CD4-positive, CD25-positive, alpha-beta regulatory T cell (primary cell): ENCODE measurements at regions not wholly inside any gene's neighbourhood (a gene's known extent, or its start where the extent isn't known, plus 50 kb on each side); places are given as distances from the start of the nearest gene placed in this dataset.
"Not testable (repeated sequence)": the region's sequence is repeated elsewhere in the genome, so short reads cannot be mapped to it uniquely, and the experiment has no call there.

Experiments
- ATAC-seq, 2 donors: fragments of 150-1000 bp; cut with Tn5 transposase; one replicate each; pipeline ENCODE4 v1.10.0; 2021; ENCODE audit warnings: low read depth in 2 of 2, moderate number of reproducible peaks in 2 of 2, moderate library complexity in 1 of 2
- DNase-seq, 3 donors: peaks; one replicate each; pipeline versions ENCODE4 v3.0.0 to v3.0.0-alpha.2; 2012 to 2022; ENCODE audit warnings: mixed read lengths in 1 of 3
- H3K27ac ChIP-seq: one replicate; pipeline ENCODE4 v1.7.0; 2013; ENCODE audit warnings: mild to moderate bottlenecking, low read length; ENCODE audit not compliant: insufficient read depth, poor library complexity, severe bottlenecking
- H3K27me3 ChIP-seq: one replicate; pipeline ENCODE4 v1.7.0; 2013; ENCODE audit warnings: low read length; ENCODE audit not compliant: control insufficient read depth, insufficient read depth
- H3K36me3 ChIP-seq: one replicate; pipeline ENCODE4 v1.7.0; 2013; ENCODE audit warnings: mild to moderate bottlenecking, low read length, moderate library complexity; ENCODE audit not compliant: control insufficient read depth, insufficient read depth
- H3K4me1 ChIP-seq: 2 replicates; pipeline ENCODE4 v1.7.0; 2013; ENCODE audit warnings: mild to moderate bottlenecking, low read length; ENCODE audit not compliant: insufficient read depth, control insufficient read depth, poor library complexity, severe bottlenecking
- H3K4me3 ChIP-seq: one replicate; pipeline ENCODE4 v1.7.0; 2013; ENCODE audit warnings: low read depth, mild to moderate bottlenecking, low read length, moderate library complexity
- H3K9me3 ChIP-seq, 2 experiments: 1 replicate in 1 of 2; 2 replicates in 1 of 2; pipeline ENCODE4 v1.7.0; 2013; ENCODE audit warnings: low read length in 2 of 2, mild to moderate bottlenecking in 1 of 2, moderate library complexity in 1 of 2; ENCODE audit not compliant: control insufficient read depth in 2 of 2
- H3K27ac Mint-ChIP-seq, 3 donors: one replicate each; pipeline ENCODE4 v1.8.0; 2020 to 2022; ENCODE audit warnings: mild to moderate bottlenecking in 3 of 3, mixed read lengths in 3 of 3, moderate library complexity in 2 of 3
- H3K27me3 Mint-ChIP-seq: one replicate; pipeline ENCODE4 v1.8.0; 2022; ENCODE audit warnings: mild to moderate bottlenecking, mixed read lengths
- H3K36me3 Mint-ChIP-seq: one replicate; pipeline ENCODE4 v1.8.0; 2020; ENCODE audit warnings: mixed read lengths
- H3K4me1 Mint-ChIP-seq, 4 donors: one replicate each; pipeline ENCODE4 v1.8.0; 2020 to 2022; ENCODE audit warnings: mixed read lengths in 4 of 4, mild to moderate bottlenecking in 1 of 4
- H3K4me3 Mint-ChIP-seq, 4 donors: one replicate each; pipeline ENCODE4 v1.8.0; 2020 to 2022; ENCODE audit warnings: mild to moderate bottlenecking in 4 of 4, mixed read lengths in 4 of 4, moderate library complexity in 3 of 4
- H3K9me3 Mint-ChIP-seq, 7 donors: one replicate each; pipeline ENCODE4 v1.8.0; 2020 to 2022; ENCODE audit warnings: mixed read lengths in 7 of 7, mild to moderate bottlenecking in 3 of 7, moderate library complexity in 2 of 7

- ATAC-seq (no peak), DNase-seq (no peak)
- Histone ChIP-seq H3K4me1 (no peaks in the 10 kb centered on the region), H3K36me3 (no peaks in the 10 kb centered on the region), H3K9me3 (no peaks in the 10 kb centered on the region), H3K4me3 (no peak overlapping the region), H3K27ac (no peak overlapping the region), H3K27me3 (no peaks in the 10 kb centered on the region)
- H3K4me1 Mint-ChIP-seq = no peaks in the 10 kb centered on the region
- peaks cover 3 to 23% (median 9%) of the 10 kb centered on the region in 7 donors for H3K9me3 Mint-ChIP-seq
- H3K27me3 Mint-ChIP-seq = no peaks in the 10 kb centered on the region
- H3K4me3 Mint-ChIP-seq = no peak overlapping the region
- H3K27ac Mint-ChIP-seq = no peak overlapping the region
- H3K36me3 Mint-ChIP-seq = no peaks in the 10 kb centered on the region
These were observed 758.3 kb upstream of the PCDH20 start for GRCh38 chr13:62173958-62174357.

GRCh38 chr13:62171697-62172096 lies 756.0 kb upstream of the PCDH20 start:
- Mint-ChIP-seq H3K27ac (no peak overlapping the region), H3K4me1 (no peaks in the 10 kb centered on the region), H3K9me3 (peaks cover 3 to 21% (median 6%) of the 10 kb centered on the region in 7 donors), H3K36me3 (no peaks in the 10 kb centered on the region), H3K4me3 (no peak overlapping the region), H3K27me3 (no peaks in the 10 kb centered on the region)
- no peak for DNase-seq
- H3K27me3 ChIP-seq = no peaks in the 10 kb centered on the region
- no peak overlapping the region for H3K27ac ChIP-seq
- no peaks in the 10 kb centered on the region for H3K36me3 ChIP-seq
- no peak overlapping the region for H3K4me3 ChIP-seq
- no peak for ATAC-seq
- H3K4me1 ChIP-seq = no peaks in the 10 kb centered on the region
- peaks cover 1 to 9% of the 10 kb centered on the region in 2 experiments for H3K9me3 ChIP-seq

- H3K27me3 ChIP-seq = no peaks in the 10 kb centered on the region
- no peak overlapping the region for H3K27ac Mint-ChIP-seq
- H3K4me3 Mint-ChIP-seq = no peak overlapping the region
- no peaks in the 10 kb centered on the region for H3K36me3 Mint-ChIP-seq
- H3K4me1 Mint-ChIP-seq = no peaks in the 10 kb centered on the region
- no peak overlapping the region for H3K27ac ChIP-seq
- no peaks in the 10 kb centered on the region for H3K36me3 ChIP-seq
- no peak overlapping the region for H3K4me3 ChIP-seq
- H3K9me3 ChIP-seq = peaks cover 1 to 9% of the 10 kb centered on the region in 2 experiments
- no peak for ATAC-seq
- no peaks in the 10 kb centered on the region for H3K27me3 Mint-ChIP-seq
- DNase-seq = no peak
- peaks cover 1 to 20% (median 13%) of the 10 kb centered on the region in 7 donors for H3K9me3 Mint-ChIP-seq
- H3K4me1 ChIP-seq = no peaks in the 10 kb centered on the region
These were observed 753.2 kb upstream of the PCDH20 start for GRCh38 chr13:62168891-62169290.

- DNase-seq = no peak
- Histone ChIP-seq H3K9me3 (peaks cover 4 to 9% of the 10 kb centered on the region in 2 experiments), H3K36me3 (no peaks in the 10 kb centered on the region), H3K27me3 (no peaks in the 10 kb centered on the region), H3K4me1 (no peaks in the 10 kb centered on the region), H3K4me3 (no peak overlapping the region), H3K27ac (no peak overlapping the region)
- Mint-ChIP-seq H3K4me1 (no peaks in the 10 kb centered on the region), H3K36me3 (no peaks in the 10 kb centered on the region), H3K9me3 (peaks cover 1 to 21% (median 15%) of the 10 kb centered on the region in 7 donors), H3K27me3 (no peaks in the 10 kb centered on the region), H3K27ac (no peak overlapping the region), H3K4me3 (no peak overlapping the region)
- ATAC-seq = no peak
These were observed 752.1 kb upstream of the PCDH20 start for GRCh38 chr13:62167650-62168172.

- Histone ChIP-seq H3K4me3 (no peak overlapping the region), H3K9me3 (peaks cover 2 to 5% of the 10 kb centered on the region in 2 experiments), H3K27me3 (no peaks in the 10 kb centered on the region), H3K4me1 (no peaks in the 10 kb centered on the region), H3K27ac (no peak overlapping the region), H3K36me3 (no peaks in the 10 kb centered on the region)
- ATAC-seq (no peak), DNase-seq (no peak)
- Mint-ChIP-seq H3K4me1 (no peaks in the 10 kb centered on the region), H3K27ac (no peak overlapping the region), H3K9me3 (peaks cover 0 to 19% (median 6%) of the 10 kb centered on the region in 7 donors), H3K27me3 (no peaks in the 10 kb centered on the region), H3K4me3 (no peak overlapping the region), H3K36me3 (no peaks in the 10 kb centered on the region)
These were observed 747.2 kb upstream of the PCDH20 start for GRCh38 chr13:62162860-62163259.

- no peak overlapping the region for H3K27ac Mint-ChIP-seq
- Histone ChIP-seq H3K36me3 (no peaks in the 10 kb centered on the region), H3K4me1 (no peaks in the 10 kb centered on the region), H3K27me3 (no peaks in the 10 kb centered on the region), H3K9me3 (peaks cover 2 to 9% of the 10 kb centered on the region in 2 experiments), H3K4me3 (no peak overlapping the region), H3K27ac (no peak overlapping the region)
- no peaks in the 10 kb centered on the region for H3K27me3 Mint-ChIP-seq
- peaks cover 2 to 21% (median 12%) of the 10 kb centered on the region in 7 donors for H3K9me3 Mint-ChIP-seq
- ATAC-seq = no peak
- H3K36me3 Mint-ChIP-seq = no peaks in the 10 kb centered on the region
- H3K4me3 Mint-ChIP-seq = no peak overlapping the region
- H3K4me1 Mint-ChIP-seq = no peaks in the 10 kb centered on the region
- DNase-seq = no peak
These were observed 742.9 kb upstream of the PCDH20 start for GRCh38 chr13:62158520-62158919.

GRCh38 chr13:62151724-62152123 lies 736.1 kb upstream of the PCDH20 start:
- H3K27me3 ChIP-seq, H3K27me3 Mint-ChIP-seq, ATAC-seq, H3K4me3 Mint-ChIP-seq, H3K4me1 ChIP-seq, H3K27ac Mint-ChIP-seq, H3K4me3 ChIP-seq, H3K36me3 ChIP-seq, H3K4me1 Mint-ChIP-seq, DNase-seq, H3K36me3 Mint-ChIP-seq, H3K27ac ChIP-seq: not testable (repeated sequence)
- peaks cover 3 to 39% (median 10%) of the 10 kb centered on the region in 7 donors for H3K9me3 Mint-ChIP-seq
- peaks cover 5 to 24% of the 10 kb centered on the region in 2 experiments for H3K9me3 ChIP-seq

GRCh38 chr13:62142048-62142447 lies 726.4 kb upstream of the PCDH20 start:
- Histone ChIP-seq H3K9me3 (peaks cover 9 to 16% of the 10 kb centered on the region in 2 experiments), H3K36me3 (no peaks in the 10 kb centered on the region), H3K27ac (no peak overlapping the region), H3K4me3 (no peak overlapping the region), H3K27me3 (no peaks in the 10 kb centered on the region), H3K4me1 (no peaks in the 10 kb centered on the region)
- no peaks in the 10 kb centered on the region for H3K4me1 Mint-ChIP-seq
- no peaks in the 10 kb centered on the region for H3K36me3 Mint-ChIP-seq
- DNase-seq (no peak), ATAC-seq (no peak)
- H3K4me3 Mint-ChIP-seq = peak overlapping the region in 1 of 4 donors; percentile 58
- H3K27ac Mint-ChIP-seq = no peak overlapping the region
- H3K27me3 Mint-ChIP-seq = no peaks in the 10 kb centered on the region
- peaks cover 0 to 40% (median 15%) of the 10 kb centered on the region in 7 donors for H3K9me3 Mint-ChIP-seq
